SK-N-MC (cell line): ENCODE measurements at regions not wholly inside any gene's neighbourhood (a gene's known extent, or its start where the extent isn't known, plus 50 kb on each side); places are given as distances from the start of the nearest gene placed in this dataset.
"Not testable (repeated sequence)": the region's sequence is repeated elsewhere in the genome, so short reads cannot be mapped to it uniquely, and the experiment has no call there.

Source experiments
- EZH2 ChIP-seq: fragments of 200-600 bp; sonication (generic); IDR thresholded peaks from one replicate; pipeline ENCODE4 v1.6.1; 2017; ENCODE audit warnings: antibody characterized with exemption
- POLR2AphosphoS5 ChIP-seq: IDR thresholded peaks from 2 replicates; pipeline ENCODE4 v1.6.1; 2012; ENCODE audit warnings: mild to moderate bottlenecking, low read depth, low read length, borderline replicate concordance

DNA sequence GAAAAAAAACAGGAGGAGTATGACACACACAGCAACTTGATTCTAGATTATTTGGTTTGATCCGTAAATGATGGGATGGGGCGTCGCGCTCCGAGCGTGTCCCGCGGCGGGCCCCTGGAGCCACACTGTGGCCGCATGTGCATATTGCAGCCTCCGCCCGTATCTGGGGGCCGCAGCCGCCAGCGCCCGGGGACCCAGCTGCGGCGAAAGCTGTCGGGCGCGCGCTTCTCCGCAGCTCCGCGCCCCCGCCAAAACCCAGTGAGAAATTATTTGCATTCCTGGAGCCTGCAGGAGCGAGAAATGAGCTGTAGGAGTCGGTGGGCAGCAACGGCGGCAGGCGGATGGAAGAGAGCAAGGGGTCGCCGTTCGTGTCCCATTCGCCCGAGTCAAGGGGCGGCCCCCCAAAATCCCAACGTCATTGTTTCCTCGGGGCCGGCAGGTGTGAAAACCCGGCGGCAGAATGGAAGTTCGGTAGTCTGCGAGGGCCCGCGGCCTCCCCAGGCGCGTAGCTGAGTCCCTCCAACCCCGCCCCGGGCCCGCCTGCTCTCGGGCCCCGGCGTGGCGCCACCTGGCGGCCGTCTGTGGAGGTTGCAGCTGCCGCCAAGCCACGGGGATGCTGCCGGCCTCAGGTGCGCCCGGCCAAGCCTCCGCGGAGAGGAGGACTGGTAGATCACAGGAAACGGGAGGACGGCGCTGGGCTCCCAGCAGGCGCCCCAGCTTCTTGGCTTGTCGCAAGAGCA, 86.8 kb downstream of the FAM72B start:
- TF ChIP-seq POLR2AphosphoS5, EZH2: not testable (repeated sequence)
